ENCODE measurements at regions not wholly inside any gene's neighbourhood (a gene's known extent, or its start where the extent isn't known, plus 50 kb on each side); places are given as distances from the start of the nearest gene placed in this dataset.
"Not testable (repeated sequence)": the region's sequence is repeated elsewhere in the genome, so short reads cannot be mapped to it uniquely, and the experiment has no call there.

GRCh38 chr2:234373481-234374149, 123.3 kb downstream of the ARL4C start:
- no peak for DNase-seq

DNA sequence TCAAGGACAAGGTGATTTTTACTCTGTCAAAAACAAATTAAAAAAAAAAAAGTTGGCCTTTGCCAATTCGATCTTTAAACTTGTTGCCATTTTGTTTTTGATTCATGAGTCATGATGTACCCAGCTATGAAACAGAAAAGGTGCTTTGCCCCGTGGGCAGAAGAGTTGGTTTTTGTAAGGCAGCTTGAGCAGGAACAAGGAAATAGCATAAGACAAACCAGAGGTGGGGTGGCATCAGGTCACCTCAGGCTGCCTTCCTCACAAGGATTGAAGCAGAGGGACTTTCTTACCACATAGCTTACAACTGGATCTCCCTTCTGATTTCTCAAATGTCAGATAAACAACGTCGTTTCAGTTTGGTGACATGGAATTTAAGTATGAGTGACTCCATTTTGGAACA, 123.8 kb downstream of the ARL4C start:
- DNase-seq, result no peak

DNA sequence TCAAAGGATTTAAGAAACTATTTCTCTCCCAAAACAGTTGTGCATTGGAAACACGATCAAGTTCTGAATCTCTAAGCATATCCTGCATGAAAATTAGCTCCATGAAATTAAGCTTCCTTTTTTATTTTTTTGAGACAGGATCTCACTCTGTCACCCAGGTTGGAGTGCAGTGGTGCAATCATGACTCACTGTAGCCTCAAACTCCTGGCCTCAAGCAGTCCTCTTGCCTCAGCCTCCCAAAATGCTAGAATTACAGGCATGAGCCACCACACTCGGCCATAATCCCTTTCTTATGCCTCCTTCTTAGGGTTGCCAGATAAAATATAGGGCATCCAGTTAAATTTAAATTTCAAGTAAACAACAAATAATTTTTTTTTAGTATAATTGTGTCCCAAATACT, 124.4 kb downstream of the ARL4C start:
- no peak for DNase-seq

GRCh38 chr2:234368861-234369261, 128.0 kb downstream of the ARL4C start:
- DNase-seq, result peak; percentile 34

GRCh38 chr2:234366891-234367290, 130.0 kb downstream of the ARL4C start:
- DNase-seq, result no peak

- DNase-seq, result no peak
These were observed 132.2 kb downstream of the ARL4C start for GRCh38 chr2:234364661-234365060.

DNA sequence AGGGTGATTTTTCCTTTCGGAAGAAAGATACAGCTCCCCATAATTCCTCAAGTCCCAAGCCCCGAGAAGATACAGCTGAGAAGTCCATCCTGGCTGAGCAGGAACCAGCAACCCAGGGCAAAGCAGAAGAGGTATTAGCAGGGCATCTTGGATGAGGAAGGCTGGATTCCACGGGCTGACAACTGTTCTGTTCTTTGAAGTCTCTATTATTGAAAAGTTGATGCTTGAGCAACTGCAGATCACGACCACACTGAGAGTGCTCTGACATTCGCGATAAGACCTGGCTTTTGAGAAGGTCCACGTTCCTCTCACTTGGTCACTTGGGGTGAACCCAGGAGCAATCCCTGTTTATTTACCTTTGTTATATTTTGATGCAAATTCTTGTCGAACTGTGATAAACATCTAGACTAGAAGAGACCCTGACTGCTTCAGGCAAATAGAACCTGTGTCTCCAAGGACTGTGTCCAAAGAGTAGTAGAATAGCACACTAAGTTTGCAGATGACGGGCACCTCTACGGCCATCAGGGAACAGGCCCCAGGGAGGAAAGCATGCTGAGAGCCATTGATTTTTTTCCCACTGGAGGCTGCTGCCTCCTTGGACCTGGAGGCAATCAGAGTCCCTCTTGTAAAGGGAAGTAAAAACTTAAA, 133.1 kb downstream of the ARL4C start:
- DNase-seq, result no peak

DNA sequence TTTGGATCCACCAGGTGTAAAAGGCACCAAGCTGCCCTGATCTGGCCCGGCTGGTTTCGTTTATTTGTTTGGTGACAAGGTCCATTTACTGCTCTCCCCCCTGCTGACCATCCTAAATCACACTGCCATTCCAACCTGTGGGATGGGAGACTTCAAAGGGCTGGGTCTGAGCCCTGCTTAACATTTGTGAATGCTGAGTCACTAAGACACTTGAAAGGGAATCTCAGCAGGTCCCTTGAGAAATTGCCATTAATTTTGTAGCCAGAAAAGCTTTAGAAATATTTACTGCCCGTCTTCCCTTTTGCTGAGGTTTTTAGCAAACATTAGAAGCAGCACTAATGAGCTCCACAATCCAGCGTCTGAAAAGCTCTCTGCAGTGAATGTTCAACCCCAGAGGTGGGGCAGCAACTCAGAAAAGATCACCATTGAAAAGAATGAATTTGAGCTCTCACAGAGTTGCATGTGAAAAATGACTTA, 133.8 kb downstream of the ARL4C start:
- DNase-seq, result no peak

DNA sequence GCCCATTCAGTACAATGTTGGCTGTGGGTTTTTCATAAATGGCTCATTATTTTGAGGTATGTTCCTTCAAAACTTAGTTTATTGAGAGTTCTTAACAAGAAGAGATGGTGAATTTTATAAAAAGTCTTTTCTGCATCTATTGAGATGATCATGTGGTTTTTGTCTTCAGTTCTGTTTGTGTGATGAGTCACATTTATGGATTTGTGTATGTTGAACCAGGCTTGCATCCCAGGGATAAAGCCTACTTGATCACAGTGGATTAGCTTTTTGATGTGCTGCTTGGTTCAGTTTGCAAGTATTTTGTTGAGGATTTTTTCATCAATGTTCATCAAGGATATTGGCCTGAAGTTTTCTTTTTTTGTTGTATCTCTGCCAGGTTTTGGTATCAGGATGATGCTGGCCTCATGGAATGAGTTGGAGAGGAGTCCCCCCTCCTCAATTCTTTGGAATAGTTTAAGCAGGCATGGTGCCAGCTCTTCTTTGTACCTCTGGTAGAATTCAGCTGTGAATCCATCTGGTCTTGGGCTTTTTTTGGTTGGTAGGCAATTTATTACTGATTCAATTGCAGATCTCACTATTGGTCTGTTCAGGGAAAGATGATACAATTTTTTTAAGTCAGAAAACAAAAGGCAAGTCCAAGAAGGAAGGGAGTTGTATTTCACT, 136.4 kb downstream of the ARL4C start:
- not testable (repeated sequence) for DNase-seq

GRCh38 chr2:234357666-234358065, 139.2 kb downstream of the ARL4C start:
- no peak for DNase-seq

GRCh38 chr2:234355808-234356365, 141.0 kb downstream of the ARL4C start:
- DNase-seq, result no peak

GRCh38 chr2:234355021-234355720, 141.7 kb downstream of the ARL4C start:
- no peak for DNase-seq

DNA sequence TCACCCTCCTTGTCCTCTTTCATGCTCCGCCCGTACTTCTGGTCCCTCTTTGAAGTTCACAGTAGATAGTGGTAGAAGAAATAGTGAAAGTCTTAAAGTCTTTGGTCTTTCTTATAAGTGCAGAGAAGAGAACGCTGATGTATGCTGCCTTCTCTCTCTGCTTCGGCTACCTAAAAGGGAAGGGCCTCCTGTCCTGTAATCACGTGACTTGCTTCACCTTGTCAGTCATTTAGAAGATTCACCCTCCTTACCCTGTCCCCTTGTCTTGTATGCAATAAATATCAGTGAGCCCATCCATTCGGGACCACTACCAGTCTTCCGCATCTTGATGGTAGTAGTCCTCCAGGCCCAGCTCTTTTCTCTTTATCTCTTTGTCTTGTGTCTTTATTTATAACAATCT, 144.6 kb downstream of the ARL4C start:
- no peak for DNase-seq

- not testable (repeated sequence) for DNase-seq
These were observed 145.0 kb downstream of the ARL4C start for GRCh38 chr2:234351866-234352265.

DNA sequence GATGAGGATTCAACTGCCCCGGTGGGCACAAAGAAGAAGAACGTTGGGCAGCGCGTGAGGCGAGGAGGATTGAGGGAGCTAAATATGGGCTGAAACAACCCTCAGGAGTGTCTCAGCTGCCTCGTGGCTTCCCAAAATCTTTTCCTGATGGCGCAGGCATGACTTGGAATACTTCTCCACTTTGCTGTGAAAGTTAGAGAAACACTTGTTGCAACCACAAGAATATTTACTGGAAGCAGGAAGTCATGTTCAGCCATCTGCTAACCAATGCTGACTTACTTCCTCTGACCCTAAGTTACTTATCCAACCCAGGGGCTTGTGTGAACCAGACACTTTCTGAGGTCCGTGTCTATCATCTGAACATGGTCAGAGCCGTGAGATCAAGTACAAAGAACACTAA, 148.8 kb downstream of the ARL4C start:
- no peak for DNase-seq

GRCh38 chr2:234345921-234346320, 151.0 kb downstream of the ARL4C start:
- DNase-seq, result no peak

GRCh38 chr2:234344012-234344411, 152.9 kb downstream of the ARL4C start:
- no peak for DNase-seq

- no peak for DNase-seq
These were observed 153.5 kb downstream of the ARL4C start for GRCh38 chr2:234343372-234343771.

DNA sequence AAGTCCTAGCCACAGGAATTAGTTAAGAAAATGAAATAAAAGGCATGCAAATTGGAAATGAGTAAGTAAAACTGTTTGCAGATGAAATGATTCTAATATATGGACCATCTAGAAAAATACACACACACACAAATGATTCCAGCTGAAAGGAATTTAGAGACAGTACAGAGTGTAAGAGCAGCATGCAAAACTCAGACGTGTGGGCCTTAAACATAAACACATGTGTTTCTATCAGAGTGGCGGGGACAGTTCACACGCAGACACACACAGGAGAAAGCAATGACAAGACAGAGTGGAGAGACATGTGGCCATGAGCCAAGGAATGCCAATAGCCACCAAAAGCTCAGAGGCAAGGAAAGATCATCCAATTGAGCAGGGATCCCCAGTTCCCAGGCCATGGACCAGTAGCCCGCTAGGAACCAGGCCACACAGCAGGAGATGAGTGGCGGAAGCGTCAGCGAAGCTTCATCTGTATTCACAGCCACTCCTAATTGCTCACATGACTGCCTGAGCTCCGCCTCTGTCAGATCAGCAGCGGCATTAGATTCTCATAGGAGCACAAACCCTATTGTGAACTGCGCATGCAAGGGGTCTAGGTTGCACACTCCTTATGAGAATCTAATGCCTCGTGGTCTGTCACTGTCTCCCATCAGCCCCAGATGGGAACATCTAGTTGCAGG, 155.4 kb downstream of the ARL4C start:
- no peak for DNase-seq

DNA sequence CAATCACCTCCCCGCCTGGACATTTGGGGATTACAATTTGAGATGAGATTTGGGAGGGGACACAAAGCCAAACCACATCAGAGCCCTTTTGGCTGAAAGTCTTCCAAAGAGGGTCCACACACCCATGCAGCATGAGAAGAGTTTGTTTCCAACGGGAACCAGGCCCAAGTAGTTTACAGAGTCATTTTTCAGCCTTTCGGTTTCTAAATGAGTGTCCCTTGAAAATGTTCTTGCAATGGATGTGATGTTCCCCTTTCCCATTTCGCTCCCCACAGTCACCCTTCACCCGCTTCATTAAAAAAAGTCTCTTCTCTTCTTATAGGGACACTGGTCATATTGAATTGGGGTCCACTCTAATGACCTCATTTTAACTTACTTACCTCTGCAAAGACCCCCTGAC, 157.4 kb downstream of the ARL4C start:
- DNase-seq, result no peak

- no peak for DNase-seq
These were observed 157.9 kb downstream of the ARL4C start for GRCh38 chr2:234339011-234339410.

GRCh38 chr2:234335661-234336228, 161.1 kb downstream of the ARL4C start:
- peak; percentile 77 for DNase-seq

All from central memory CD4-positive, alpha-beta T cell (primary cell).